K562 (cell line): ENCODE measurements at regions not wholly inside any gene's neighbourhood (a gene's known extent, or its start where the extent isn't known, plus 50 kb on each side); places are given as distances from the start of the nearest gene placed in this dataset.

ENCODE experiments used
- ATAC-seq: fragments of 200-7000 bp; cut with Tn5 transposase; 3 replicates; pipeline ENCODE4 v1.9.1; 2020; ENCODE audit warnings: moderate library complexity
- BruUV-seq: library from RNA; stranded (reverse); fragments of 400-500 nt; replicated peaks from 2 replicates; lab custom pipeline; 2021; lab: Mats Ljungman, UMichigan
- CTCF ChIA-PET: fragments of 300-600 bp; formaldehyde crosslinking; extraction: SDS; loops from one replicate; lab custom pipeline; 2021; ENCODE audit warnings: low intra/inter-chr PET ratio; lab: Yijun Ruan, JAX
- POLR2A ChIA-PET: fragments of 300-600, 350-650 bp; sonication (Branson Sonifier 250); formaldehyde crosslinking; extraction: SDS; loops from one replicate; lab custom pipeline; 2021; ENCODE audit warnings: antibody characterized with exemption, inconsistent platforms; lab: Yijun Ruan, JAX
- DNase-seq, 4 experiments: peaks; one replicate each; pipeline versions ENCODE4 v3.0.0 to v3.0.0-alpha.2; 2011 to 2018; ENCODE audit warnings: low spot score in 3 of 4, mixed read lengths in 3 of 4; ENCODE audit errors: extremely low read depth in 1 of 4
- FAIRE-seq: peaks from 2 replicates; lab custom pipeline; 2011; peaks lifted over from hg19 to GRCh38; lab: Jason Lieb, UNC
- H2AFZ ChIP-seq: 2 replicates; pipeline ENCODE4 v1.6.0; 2011; ENCODE audit warnings: low read depth, low read length, control low read depth, inconsistent platforms
- H3K27ac ChIP-seq: fragments of 200-600 bp; 3 replicates; pipeline ENCODE4 v1.8.0; 2011; ENCODE audit warnings: low read depth, mild to moderate bottlenecking, control low read depth, inconsistent platforms, low read length, moderate library complexity, mixed read lengths; ENCODE audit errors: extremely low read depth
- H3K27me3 ChIP-seq, 2 experiments: fragments of 300-600 bp in 1 of 2; 2 replicates in 1 of 2; 3 replicates in 1 of 2; pipeline versions ENCODE4 v1.6.0 to v1.8.0; 2011; ENCODE audit warnings: inconsistent platforms in 2 of 2, low read length in 2 of 2, mild to moderate bottlenecking in 1 of 2, mixed read lengths in 1 of 2, moderate library complexity in 1 of 2; ENCODE audit not compliant: control insufficient read depth in 2 of 2, insufficient read depth in 2 of 2
- H3K36me3 ChIP-seq: fragments of 300-600 bp; 3 replicates; pipeline ENCODE4 v1.8.0; 2011; ENCODE audit warnings: mild to moderate bottlenecking, low read length, inconsistent platforms; ENCODE audit not compliant: control insufficient read depth, insufficient read depth
- H3K4me1 ChIP-seq, 2 experiments: fragments of 200-600 bp in 1 of 2; replicated peaks in 1 of 2; 2 replicates in 1 of 2; 3 replicates in 1 of 2; pipeline versions ENCODE4 v1.5.1 to v1.8.0; 2011; ENCODE audit warnings: inconsistent platforms in 2 of 2, low read length in 2 of 2, mild to moderate bottlenecking in 1 of 2, mixed read lengths in 1 of 2, moderate library complexity in 1 of 2; ENCODE audit not compliant: control insufficient read depth in 2 of 2, insufficient read depth in 2 of 2
- H3K4me2 ChIP-seq: 2 replicates; pipeline ENCODE4 v1.6.1; 2011; ENCODE audit warnings: low read length, control low read depth, inconsistent platforms, mixed read lengths; ENCODE audit not compliant: insufficient read depth
- H3K4me3 ChIP-seq: fragments of 200-600 bp; sonication (generic), shearing (Covaris generic); 2 replicates; pipeline ENCODE4 v1.5.1; 2016; ENCODE audit warnings: control low read depth, inconsistent platforms
- H3K79me2 ChIP-seq: fragments of 200-600 bp; 3 replicates; pipeline ENCODE4 v1.8.0; 2011; ENCODE audit warnings: low read length, inconsistent platforms; ENCODE audit not compliant: control insufficient read depth, insufficient read depth
- H3K9ac ChIP-seq, 2 experiments: 2 replicates each; pipeline versions ENCODE4 v1.6.0 to v1.6.1; 2011; ENCODE audit warnings: low read depth in 2 of 2, low read length in 2 of 2, control low read depth in 1 of 2, inconsistent platforms in 1 of 2, mild to moderate bottlenecking in 1 of 2, mixed read lengths in 1 of 2; ENCODE audit not compliant: insufficient read depth in 1 of 2
- H3K9me1 ChIP-seq: one replicate; pipeline ENCODE4 v1.6.0; 2011; ENCODE audit warnings: inconsistent platforms, mild to moderate bottlenecking, low read length, moderate library complexity; ENCODE audit not compliant: control insufficient read depth, insufficient read depth
- H3K9me3 ChIP-seq: replicated peaks from 2 replicates; pipeline ENCODE4 v1.5.1; 2011; ENCODE audit warnings: low read depth, low read length, inconsistent platforms; ENCODE audit not compliant: control insufficient read depth, insufficient read depth
- H4K20me1 ChIP-seq: replicated peaks from 2 replicates; pipeline ENCODE4 v1.6.1; 2011; ENCODE audit warnings: low read length, inconsistent platforms, mixed read lengths; ENCODE audit not compliant: control insufficient read depth, insufficient read depth
- ETV5 ChIP-seq: sonication (generic); formaldehyde crosslinking; IDR thresholded peaks from 2 replicates; pipeline ENCODE4 v1.4.0; 2020; ENCODE audit warnings: low read depth, mild to moderate bottlenecking, missing genetic modification reagents
- HNRNPL ChIP-seq: fragments of 200-400 bp; formaldehyde crosslinking; IDR thresholded peaks from 2 replicates; pipeline ENCODE4 v1.6.1; 2017; ENCODE audit warnings: low read depth, mild to moderate bottlenecking, low read length
- MCM5 ChIP-seq: fragments of 450-650 bp; IDR thresholded peaks from 2 replicates; pipeline ENCODE4 v1.6.1; 2016; ENCODE audit warnings: low read depth
- MITF ChIP-seq: IDR thresholded peaks from 2 replicates; pipeline ENCODE4 v1.6.1; 2014; ENCODE audit warnings: antibody characterized with exemption
- PBX2 ChIP-seq, 2 experiments: IDR thresholded peaks in 1 of 2; conservative IDR thresholded peaks in 1 of 2; 2 replicates each; pipeline ENCODE4 v1.6.1; 2016; ENCODE audit warnings: low read depth in 2 of 2, mild to moderate bottlenecking in 1 of 2, missing compliant biosample characterization in 1 of 2, missing genetic modification characterization in 1 of 2, moderate library complexity in 1 of 2
- ZBED1 ChIP-seq: IDR thresholded peaks from 2 replicates; pipeline ENCODE4 v1.6.1; 2014
- ZNF778 ChIP-seq: fragments of 450-650 bp; formaldehyde crosslinking; IDR thresholded peaks from 2 replicates; pipeline ENCODE4 v1.4.0; 2020; ENCODE audit warnings: mild to moderate bottlenecking, moderate library complexity
- WGBS: fragments of 100-300 bp; shearing (Covaris generic); methylation state at CpG from one replicate; pipeline ENCODE4 v1.1.6; 2016; ENCODE audit warnings: low coverage, mixed read lengths; ENCODE audit not compliant: insufficient coverage; ENCODE audit errors: missing lambda C conversion rate; 5-methylcytosine and 5-hydroxymethylcytosine counted together
- in situ Hi-C: fragments of 300-500 bp; cut with MboI; formaldehyde crosslinking; loops from 4 replicates; pipeline ENCODE4 v1.15.0; 2018; ENCODE audit warnings: inconsistent platforms, mixed read lengths
- intact Hi-C: fragments of 100-400 bp; cut with micrococcal nuclease; formaldehyde crosslinking; loops from 2 replicates; pipeline ENCODE4 v1.14.2; 2022

DNA sequence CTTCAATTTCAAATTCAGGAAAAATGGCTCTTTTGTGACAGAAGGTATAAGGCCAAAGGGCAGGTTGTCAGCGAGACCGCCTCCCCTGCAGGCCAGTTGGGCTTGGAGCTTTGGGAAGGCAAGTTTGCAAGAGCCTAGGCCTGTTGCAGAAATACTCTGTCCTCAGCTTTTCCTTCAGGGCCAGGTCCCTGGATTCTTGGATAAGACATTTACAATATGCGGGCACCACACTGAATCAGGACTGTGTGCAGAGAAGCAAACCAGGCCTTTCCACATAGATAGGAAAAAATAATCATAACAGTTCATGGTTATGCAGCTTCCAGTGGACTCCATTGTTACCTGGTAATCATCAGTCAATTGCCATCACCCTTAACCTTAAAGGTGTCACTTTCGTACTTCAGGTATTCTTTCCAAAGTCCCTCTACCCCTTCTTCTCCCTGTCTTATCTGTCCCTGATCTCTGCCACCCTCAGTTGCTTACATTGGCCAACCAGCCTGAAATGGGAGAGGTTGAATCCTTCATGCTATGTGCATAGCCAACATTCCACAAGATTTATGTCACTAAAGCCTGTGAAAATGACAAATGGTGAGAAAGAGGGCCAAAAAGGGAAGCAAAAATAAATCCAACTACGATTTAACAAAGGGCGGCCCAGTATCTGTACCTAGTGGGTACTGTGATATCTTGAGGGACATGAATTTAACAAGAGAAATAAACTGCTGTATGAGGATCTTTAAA lies 304.5 kb upstream of the NFE2L3 start:
- in situ Hi-C loops, result loop anchor here (25.0 kb wide), 1 partner anchor 460 kb away; no protein-coding TSS in a partner anchor
- FAIRE-seq (no peak), ATAC-seq (no peak)

More for the DNA sequence above, 304.5 kb upstream of the NFE2L3 start:
- intact Hi-C loops, result no loop called here
- no peak overlapping the region for H3K9ac ChIP-seq
- no peaks in the 10 kb centered on the region for H3K9me1 ChIP-seq
- ChIA-PET CTCF (no interaction called here), POLR2A (interaction anchor here (0.9 to 1.2 kb wide), 2 partner anchors 58 to 503 kb away, joined by 3 read pairs; no protein-coding TSS in a partner anchor)
- no peaks in the 10 kb centered on the region for H4K20me1 ChIP-seq
- H2AFZ ChIP-seq, result no peak overlapping the region
- H3K4me1 ChIP-seq, result peaks cover 6 to 9% of the 10 kb centered on the region in 2 experiments
- H3K36me3 ChIP-seq, result no peaks in the 10 kb centered on the region
- no peak overlapping the region for H3K4me3 ChIP-seq
- no peak overlapping the region for H3K4me2 ChIP-seq
- H3K27ac ChIP-seq, result no peak overlapping the region
- 51% methylated on average over 6 of the region's 6 CpGs for WGBS
- BruUV-seq, result no TSS peak
- DNase-seq, result no peak
- no peak for TF ChIP-seq MITF
- TF ChIP-seq HNRNPL, result no peak
- TF ChIP-seq PBX2 (CRISPR knock-in tag; IDR thresholded peaks at IDR 0.05; ENCODE audit: low read depth), result no peak
- peak; percentile 38; the same call in 1 of the 2 replicates for TF ChIP-seq PBX2 (tag; conservative IDR thresholded peaks at IDR 0.05; ENCODE audit: low read depth)
- no peak for TF ChIP-seq ZBED1
- no peak for TF ChIP-seq MCM5
- TF ChIP-seq ZNF778, result no peak
- TF ChIP-seq ETV5, result no peak
- H3K79me2 ChIP-seq, result no peaks in the 10 kb centered on the region
- no peaks in the 10 kb centered on the region for H3K9me3 ChIP-seq
- H3K27me3 ChIP-seq, result 0 out of 5 replicates have a peak, but pooled peaks cover 0 to 2% of the 10 kb centered on the region in 2 experiments
